SK-N-SH (cell line): ENCODE measurements at regions not wholly inside any gene's neighbourhood (a gene's known extent, or its start where the extent isn't known, plus 50 kb on each side); places are given as distances from the start of the nearest gene placed in this dataset.

Source experiments
- CTCF ChIA-PET: fragments of 300-600, 350-600 bp; formaldehyde crosslinking; extraction: SDS; loops from one replicate; lab custom pipeline; 2021; lab: Yijun Ruan, JAX
- POLR2A ChIA-PET: fragments of 350-600 bp; sonication (Branson Sonifier 250); formaldehyde crosslinking; extraction: SDS; loops from one replicate; lab custom pipeline; 2020; ENCODE audit warnings: antibody characterized with exemption, inconsistent platforms; lab: Yijun Ruan, JAX
- DNase-seq: peaks from one replicate; pipeline ENCODE4 v3.0.0; 2012
- H2AFZ ChIP-seq: fragments of 200-600 bp; sonication (generic); 2 replicates; pipeline ENCODE4 v1.8.1; 2016; ENCODE audit warnings: antibody characterized with exemption, mild to moderate bottlenecking, low read depth
- H3F3A ChIP-seq: fragments of 200-600 bp; sonication (generic); replicated peaks from 2 replicates; pipeline ENCODE3; 2016; ENCODE audit warnings: antibody characterized with exemption, mild to moderate bottlenecking; ENCODE audit not compliant: insufficient read depth
- H3K27ac ChIP-seq, 2 experiments: fragments of 200-500 bp in 1 of 2; fragments of 200-600 bp in 1 of 2; sonication (Bioruptor generic) in 1 of 2; sonication (generic), shearing (Covaris generic) in 1 of 2; 2 replicates each; pipeline versions ENCODE4 v1.5.1 to v1.6.1; 2014 to 2016; ENCODE audit warnings: low read depth in 2 of 2, inconsistent platforms in 1 of 2, low read length in 1 of 2, mild to moderate bottlenecking in 1 of 2, mixed read lengths in 1 of 2
- H3K27me3 ChIP-seq: fragments of 200-600 bp; sonication (generic), shearing (Covaris generic); 2 replicates; pipeline ENCODE4 v1.6.1; 2016; ENCODE audit warnings: mixed run types; ENCODE audit not compliant: insufficient read depth
- H3K36me3 ChIP-seq, 2 experiments: fragments of 200-500 bp in 1 of 2; fragments of 200-600 bp in 1 of 2; sonication (Bioruptor generic) in 1 of 2; sonication (generic) in 1 of 2; replicated peaks in 1 of 2; 2 replicates each; pipeline versions ENCODE3 to v1.5.1; 2014 to 2016; ENCODE audit warnings: low read length in 1 of 2, mild to moderate bottlenecking in 1 of 2; ENCODE audit not compliant: insufficient read depth in 2 of 2, control insufficient read depth in 1 of 2
- H3K4me1 ChIP-seq, 2 experiments: fragments of 200-500 bp in 1 of 2; fragments of 200-600 bp in 1 of 2; sonication (Bioruptor generic) in 1 of 2; sonication (generic), shearing (Covaris generic) in 1 of 2; 2 replicates each; pipeline versions ENCODE4 v1.5.1 to v1.6.1; 2014 to 2016; ENCODE audit warnings: low read depth in 1 of 2, low read length in 1 of 2, mixed run types in 1 of 2; ENCODE audit not compliant: insufficient read depth in 2 of 2, control insufficient read depth in 1 of 2
- H3K4me2 ChIP-seq: fragments of 200-600 bp; sonication (generic), shearing (Covaris generic); 2 replicates; pipeline ENCODE4 v1.6.1; 2017; ENCODE audit warnings: mixed run types
- H3K4me3 ChIP-seq, 2 experiments: fragments of 200-500 bp in 1 of 2; fragments of 200-600 bp in 1 of 2; sonication (Bioruptor generic) in 1 of 2; sonication (generic), shearing (Covaris generic) in 1 of 2; 2 replicates each; pipeline versions ENCODE4 v1.5.1 to v1.8.1; 2014 to 2016; ENCODE audit warnings: low read depth in 2 of 2, inconsistent platforms in 1 of 2, low read length in 1 of 2, mild to moderate bottlenecking in 1 of 2, mixed read lengths in 1 of 2, moderate library complexity in 1 of 2
- H3K79me2 ChIP-seq: fragments of 200-600 bp; sonication (generic); 2 replicates; pipeline ENCODE4 v1.8.1; 2017; ENCODE audit warnings: mild to moderate bottlenecking; ENCODE audit not compliant: insufficient read depth
- H3K9ac ChIP-seq: fragments of 200-600 bp; sonication (generic); 2 replicates; pipeline ENCODE4 v1.6.1; 2017; ENCODE audit warnings: mixed run types
- H3K9me2 ChIP-seq: fragments of 200-600 bp; sonication (generic); 2 replicates; pipeline ENCODE4 v1.6.1; 2017; ENCODE audit warnings: mixed run types
- H3K9me3 ChIP-seq: fragments of 200-600 bp; sonication (generic); 2 replicates; pipeline ENCODE4 v1.6.1; 2017; ENCODE audit warnings: mixed run types, mild to moderate bottlenecking, moderate library complexity
- H4K20me1 ChIP-seq: fragments of 200-600 bp; sonication (generic); 2 replicates; pipeline ENCODE4 v1.6.1; 2017; ENCODE audit warnings: mild to moderate bottlenecking, mixed run types; ENCODE audit not compliant: insufficient read depth
- ELF1 ChIP-seq: IDR thresholded peaks from 2 replicates; pipeline ENCODE4 v1.4.0; 2012
- EP300 ChIP-seq, 2 experiments: IDR thresholded peaks; 2 replicates each; pipeline versions ENCODE4 v1.4.0 to v1.6.1; 2012; ENCODE audit warnings: borderline replicate concordance in 1 of 2, low read depth in 1 of 2, low read length in 1 of 2
- FOSL2 ChIP-seq: IDR thresholded peaks from 2 replicates; pipeline ENCODE4 v1.4.0; 2012; ENCODE audit warnings: low read depth, mild to moderate bottlenecking, moderate library complexity, borderline replicate concordance
- FOXJ3 ChIP-seq: sonication (generic); formaldehyde crosslinking; IDR thresholded peaks from 2 replicates; pipeline ENCODE4 v1.5.1; 2020; ENCODE audit warnings: mild to moderate bottlenecking, missing genetic modification reagents
- FOXM1 ChIP-seq: IDR thresholded peaks from 2 replicates; pipeline ENCODE4 v1.4.0; 2012; ENCODE audit warnings: low read depth, mild to moderate bottlenecking
- GABPA ChIP-seq: IDR thresholded peaks from 2 replicates; pipeline ENCODE4 v1.4.0; 2012; ENCODE audit warnings: low read depth, mild to moderate bottlenecking
- GATA2 ChIP-seq: sonication (generic); formaldehyde crosslinking; IDR thresholded peaks from 2 replicates; pipeline ENCODE4 v1.5.0; 2020; ENCODE audit warnings: mild to moderate bottlenecking, missing genetic modification reagents
- MEF2A ChIP-seq: IDR thresholded peaks from 2 replicates; pipeline ENCODE4 v1.4.0; 2012; ENCODE audit warnings: low read depth, borderline replicate concordance
- NFIC ChIP-seq: IDR thresholded peaks from 2 replicates; pipeline ENCODE4 v1.4.0; 2012; ENCODE audit warnings: borderline replicate concordance
- RAD21 ChIP-seq: IDR thresholded peaks from 2 replicates; pipeline ENCODE4 v1.6.1; 2012; ENCODE audit warnings: mild to moderate bottlenecking, low read length
- RCOR1 ChIP-seq: fragments of 150-350 bp; IDR thresholded peaks from 2 replicates; pipeline ENCODE4 v1.6.1; 2017; ENCODE audit warnings: antibody characterized with exemption, low read length
- RFX5 ChIP-seq: IDR thresholded peaks from 2 replicates; pipeline ENCODE4 v1.6.1; 2012; ENCODE audit warnings: mild to moderate bottlenecking, improper control_type of control experiment, low read length
- SIN3A ChIP-seq: IDR thresholded peaks from 2 replicates; pipeline ENCODE4 v1.6.1; 2012; ENCODE audit warnings: low read depth, mild to moderate bottlenecking, low read length, moderate library complexity, borderline replicate concordance
- SMC3 ChIP-seq: IDR thresholded peaks from 2 replicates; pipeline ENCODE4 v1.6.1; 2012; ENCODE audit warnings: low read depth, low read length, improper control_type of control experiment
- TCF12 ChIP-seq: IDR thresholded peaks from 2 replicates; pipeline ENCODE4 v1.4.0; 2012
- WGBS: methylation state at CpG from one replicate; pipeline ENCODE4 v1.1.6; 2017; ENCODE audit warnings: low lambda C conversion rate; 5-methylcytosine and 5-hydroxymethylcytosine counted together
- TF ChIP-seq, protein P1 (sequence below): fragments of 150-350 bp; IDR thresholded peaks from 2 replicates; pipeline ENCODE4 v1.6.1; 2016; ENCODE audit warnings: mild to moderate bottlenecking, low read depth, low read length
- TF ChIP-seq, protein P2 (sequence below): IDR thresholded peaks from 2 replicates; pipeline ENCODE4 v1.4.0; 2012; ENCODE audit warnings: low read depth, borderline replicate concordance
- TF ChIP-seq, protein P3 (sequence below): IDR thresholded peaks from 2 replicates; pipeline ENCODE4 v1.6.1; 2012; ENCODE audit warnings: mild to moderate bottlenecking, low read depth, low read length, moderate library complexity

DNA sequence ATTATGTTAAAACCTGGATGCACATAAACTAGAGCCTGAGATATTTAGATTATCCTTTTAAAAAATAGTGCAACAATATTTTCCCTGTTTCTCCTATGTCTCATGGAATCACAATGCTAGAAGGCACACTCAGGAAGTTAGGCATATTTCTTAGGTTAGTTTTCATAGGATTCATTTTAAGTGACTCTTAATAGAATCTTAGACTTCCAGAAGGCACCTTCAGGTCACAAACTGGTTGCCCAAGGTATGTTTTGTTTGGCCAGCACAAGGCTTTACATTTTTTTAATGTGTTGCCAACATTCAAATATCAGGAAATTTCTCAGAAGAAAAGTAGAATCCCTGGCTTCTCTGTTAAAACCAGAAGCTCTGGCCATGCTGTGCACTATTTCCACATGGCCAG lies 129.3 kb downstream of the LNPK start:
- Histone ChIP-seq H3K9me2 (no peaks in the 10 kb centered on the region), H3K9me3 (no peaks in the 10 kb centered on the region), H3K36me3 (no peaks in the 10 kb centered on the region), H3K27ac (0 out of 4 replicates have a peak overlapping the region, but pooled peaks of 1 of the 2 experiments have one; percentile 32), H3K4me2 (peak overlapping the region; percentile 51; the same call in 1 of the 2 replicates), H3K4me3 (no peak overlapping the region), H2AFZ (no peak overlapping the region), H3K27me3 (no peaks in the 10 kb centered on the region), H4K20me1 (no peaks in the 10 kb centered on the region), H3K9ac (no peak overlapping the region), H3K4me1 (peaks cover 0 to 19% of the 10 kb centered on the region in 2 experiments; a peak in 1 of 4 replicates), H3F3A (no peaks in the 10 kb centered on the region), H3K79me2 (no peaks in the 10 kb centered on the region)
- DNase-seq = no peak
- TF ChIP-seq, protein P1, sequence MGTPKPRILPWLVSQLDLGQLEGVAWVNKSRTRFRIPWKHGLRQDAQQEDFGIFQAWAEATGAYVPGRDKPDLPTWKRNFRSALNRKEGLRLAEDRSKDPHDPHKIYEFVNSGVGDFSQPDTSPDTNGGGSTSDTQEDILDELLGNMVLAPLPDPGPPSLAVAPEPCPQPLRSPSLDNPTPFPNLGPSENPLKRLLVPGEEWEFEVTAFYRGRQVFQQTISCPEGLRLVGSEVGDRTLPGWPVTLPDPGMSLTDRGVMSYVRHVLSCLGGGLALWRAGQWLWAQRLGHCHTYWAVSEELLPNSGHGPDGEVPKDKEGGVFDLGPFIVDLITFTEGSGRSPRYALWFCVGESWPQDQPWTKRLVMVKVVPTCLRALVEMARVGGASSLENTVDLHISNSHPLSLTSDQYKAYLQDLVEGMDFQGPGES = no peak
- TF ChIP-seq NFIC = peak; percentile 44; the same call in 1 of the 2 replicates
- 0 out of 2 replicates have a peak, but pooled peaks have one; percentile 15 for TF ChIP-seq TCF12
- POLR2A ChIA-PET = no interaction called here
- CTCF ChIA-PET = no interaction called here

- no peaks in the 10 kb centered on the region for H3K9me2 ChIP-seq
- CTCF ChIA-PET = no interaction called here
- no peaks in the 10 kb centered on the region for H3K36me3 ChIP-seq
- no peak overlapping the region for H3K4me3 ChIP-seq
- H3K79me2 ChIP-seq = no peaks in the 10 kb centered on the region
- H3F3A ChIP-seq = no peaks in the 10 kb centered on the region
- peak overlapping the region in 1 of 2 experiments; percentile 32; a peak in 1 of 4 replicates for H3K27ac ChIP-seq
- POLR2A ChIA-PET = no interaction called here
- no peaks in the 10 kb centered on the region for H3K9me3 ChIP-seq
- H3K27me3 ChIP-seq = no peaks in the 10 kb centered on the region
- DNase-seq = no peak
- peak overlapping the region; percentile 33; the same call in 1 of the 2 replicates for H2AFZ ChIP-seq
- H3K4me2 ChIP-seq = peak overlapping the region; percentile 8; the same call in 1 of the 2 replicates
- H3K9ac ChIP-seq = no peak overlapping the region
- TF ChIP-seq, protein P2, sequence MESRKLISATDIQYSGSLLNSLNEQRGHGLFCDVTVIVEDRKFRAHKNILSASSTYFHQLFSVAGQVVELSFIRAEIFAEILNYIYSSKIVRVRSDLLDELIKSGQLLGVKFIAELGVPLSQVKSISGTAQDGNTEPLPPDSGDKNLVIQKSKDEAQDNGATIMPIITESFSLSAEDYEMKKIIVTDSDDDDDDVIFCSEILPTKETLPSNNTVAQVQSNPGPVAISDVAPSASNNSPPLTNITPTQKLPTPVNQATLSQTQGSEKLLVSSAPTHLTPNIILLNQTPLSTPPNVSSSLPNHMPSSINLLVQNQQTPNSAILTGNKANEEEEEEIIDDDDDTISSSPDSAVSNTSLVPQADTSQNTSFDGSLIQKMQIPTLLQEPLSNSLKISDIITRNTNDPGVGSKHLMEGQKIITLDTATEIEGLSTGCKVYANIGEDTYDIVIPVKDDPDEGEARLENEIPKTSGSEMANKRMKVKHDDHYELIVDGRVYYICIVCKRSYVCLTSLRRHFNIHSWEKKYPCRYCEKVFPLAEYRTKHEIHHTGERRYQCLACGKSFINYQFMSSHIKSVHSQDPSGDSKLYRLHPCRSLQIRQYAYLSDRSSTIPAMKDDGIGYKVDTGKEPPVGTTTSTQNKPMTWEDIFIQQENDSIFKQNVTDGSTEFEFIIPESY = no peak
- TF ChIP-seq FOSL2 (no peak), FOXJ3 (no peak), RAD21 (no peak), FOXM1 (no peak), SMC3 (no peak), GATA2 (CRISPR knock-in tag) (no peak), ELF1 (no peak), EP300 (IDR thresholded peaks at IDR 0.05; ENCODE audit: borderline replicate concordance in 1 of 2, low read depth in 1 of 2, low read length in 1 of 2) (no peak), RFX5 (no peak), RCOR1 (no peak), SIN3A (no peak), GABPA (no peak), MEF2A (no peak)
- TF ChIP-seq, protein P3, sequence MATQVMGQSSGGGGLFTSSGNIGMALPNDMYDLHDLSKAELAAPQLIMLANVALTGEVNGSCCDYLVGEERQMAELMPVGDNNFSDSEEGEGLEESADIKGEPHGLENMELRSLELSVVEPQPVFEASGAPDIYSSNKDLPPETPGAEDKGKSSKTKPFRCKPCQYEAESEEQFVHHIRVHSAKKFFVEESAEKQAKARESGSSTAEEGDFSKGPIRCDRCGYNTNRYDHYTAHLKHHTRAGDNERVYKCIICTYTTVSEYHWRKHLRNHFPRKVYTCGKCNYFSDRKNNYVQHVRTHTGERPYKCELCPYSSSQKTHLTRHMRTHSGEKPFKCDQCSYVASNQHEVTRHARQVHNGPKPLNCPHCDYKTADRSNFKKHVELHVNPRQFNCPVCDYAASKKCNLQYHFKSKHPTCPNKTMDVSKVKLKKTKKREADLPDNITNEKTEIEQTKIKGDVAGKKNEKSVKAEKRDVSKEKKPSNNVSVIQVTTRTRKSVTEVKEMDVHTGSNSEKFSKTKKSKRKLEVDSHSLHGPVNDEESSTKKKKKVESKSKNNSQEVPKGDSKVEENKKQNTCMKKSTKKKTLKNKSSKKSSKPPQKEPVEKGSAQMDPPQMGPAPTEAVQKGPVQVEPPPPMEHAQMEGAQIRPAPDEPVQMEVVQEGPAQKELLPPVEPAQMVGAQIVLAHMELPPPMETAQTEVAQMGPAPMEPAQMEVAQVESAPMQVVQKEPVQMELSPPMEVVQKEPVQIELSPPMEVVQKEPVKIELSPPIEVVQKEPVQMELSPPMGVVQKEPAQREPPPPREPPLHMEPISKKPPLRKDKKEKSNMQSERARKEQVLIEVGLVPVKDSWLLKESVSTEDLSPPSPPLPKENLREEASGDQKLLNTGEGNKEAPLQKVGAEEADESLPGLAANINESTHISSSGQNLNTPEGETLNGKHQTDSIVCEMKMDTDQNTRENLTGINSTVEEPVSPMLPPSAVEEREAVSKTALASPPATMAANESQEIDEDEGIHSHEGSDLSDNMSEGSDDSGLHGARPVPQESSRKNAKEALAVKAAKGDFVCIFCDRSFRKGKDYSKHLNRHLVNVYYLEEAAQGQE = no peak
- peaks cover 0 to 19% of the 10 kb centered on the region in 2 experiments; a peak in 1 of 4 replicates for H3K4me1 ChIP-seq
- WGBS = 71% methylated on average over 5 of the region's 5 CpGs
- no peaks in the 10 kb centered on the region for H4K20me1 ChIP-seq
These were observed 130.1 kb downstream of the LNPK start for GRCh38 chr2:175872005-175872348.
